GM12891 (cell line): ENCODE measurements at regions not wholly inside any gene's neighbourhood (a gene's known extent, or its start where the extent isn't known, plus 50 kb on each side); places are given as distances from the start of the nearest gene placed in this dataset.
"Not testable (repeated sequence)": the region's sequence is repeated elsewhere in the genome, so short reads cannot be mapped to it uniquely, and the experiment has no call there.

Source experiments
- DNase-seq: peaks from one replicate; pipeline ENCODE4 v3.0.0; 2011; ENCODE audit warnings: low spot score; ENCODE audit not compliant: insufficient read length
- FAIRE-seq: peaks from 2 replicates; lab custom pipeline; 2011; peaks lifted over from hg19 to GRCh38; lab: Jason Lieb, UNC
- PAX5 ChIP-seq: IDR thresholded peaks from 2 replicates; pipeline ENCODE4 v1.6.1; 2011; ENCODE audit warnings: low read length, moderate library complexity, mild to moderate bottlenecking; ENCODE audit not compliant: insufficient read depth, severe bottlenecking
- POLR2A ChIP-seq: IDR thresholded peaks from 2 replicates; pipeline ENCODE4 v1.6.1; 2011; ENCODE audit warnings: low read depth, low read length, control low read depth
- POLR2AphosphoS5 ChIP-seq: IDR thresholded peaks from 2 replicates; pipeline ENCODE4 v1.6.1; 2011; ENCODE audit warnings: low read depth, low read length, control low read depth
- POU2F2 ChIP-seq: IDR thresholded peaks from 2 replicates; pipeline ENCODE4 v1.6.1; 2011; ENCODE audit warnings: low read depth, mild to moderate bottlenecking, control low read depth, low read length, moderate library complexity
- SPI1 ChIP-seq: IDR thresholded peaks from 2 replicates; pipeline ENCODE4 v1.6.1; 2011; ENCODE audit warnings: low read depth, low read length, control low read depth
- TAF1 ChIP-seq: IDR thresholded peaks from 2 replicates; pipeline ENCODE4 v1.6.1; 2011; ENCODE audit warnings: low read depth, low read length, control low read depth

DNA sequence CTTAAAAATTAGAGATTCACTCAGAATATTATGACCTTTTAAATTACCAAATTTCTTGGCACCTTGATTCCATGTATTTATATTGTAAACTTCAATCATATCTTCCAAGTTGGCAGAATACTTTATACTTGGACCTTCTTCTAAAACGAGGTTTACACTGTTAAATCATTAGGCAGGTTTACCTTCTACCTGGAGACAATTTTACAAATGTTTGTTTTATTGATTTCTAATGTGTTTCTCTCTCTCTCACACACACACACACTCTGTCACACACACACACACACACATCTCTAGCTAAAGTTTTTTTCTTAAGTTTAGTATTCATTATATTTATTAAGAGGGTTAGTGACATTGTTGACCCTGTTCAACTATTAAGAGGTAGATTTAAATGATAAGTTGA, 1155.6 kb downstream of the NSUN3 start:
- DNase-seq (no peak), FAIRE-seq (no peak)
- TF ChIP-seq TAF1 (no peak), PAX5 (no peak), POLR2A (no peak), POU2F2 (no peak), POLR2AphosphoS5 (no peak), SPI1 (no peak)

DNA sequence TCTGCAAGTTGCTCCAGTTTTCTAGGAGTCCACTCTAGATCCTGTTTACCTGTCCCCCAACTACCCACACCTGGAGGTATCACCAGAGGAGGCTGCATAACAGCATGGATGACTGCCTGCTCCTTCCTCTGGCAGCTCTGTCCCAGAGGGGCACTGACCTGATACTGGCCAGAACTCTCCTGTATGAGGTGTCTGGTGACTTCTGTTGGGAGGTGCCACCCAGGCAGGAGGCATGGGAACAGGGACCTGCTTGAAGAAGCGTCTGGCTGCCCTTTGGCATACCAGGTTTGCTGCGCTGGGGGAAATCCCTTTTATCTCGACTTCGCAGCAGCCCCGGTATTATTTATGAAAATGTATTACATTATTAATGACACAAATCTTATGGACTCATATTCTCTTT, 1163.6 kb downstream of the NSUN3 start:
- no peak for TF ChIP-seq PAX5
- no peak for TF ChIP-seq POU2F2
- FAIRE-seq, result no peak

DNA sequence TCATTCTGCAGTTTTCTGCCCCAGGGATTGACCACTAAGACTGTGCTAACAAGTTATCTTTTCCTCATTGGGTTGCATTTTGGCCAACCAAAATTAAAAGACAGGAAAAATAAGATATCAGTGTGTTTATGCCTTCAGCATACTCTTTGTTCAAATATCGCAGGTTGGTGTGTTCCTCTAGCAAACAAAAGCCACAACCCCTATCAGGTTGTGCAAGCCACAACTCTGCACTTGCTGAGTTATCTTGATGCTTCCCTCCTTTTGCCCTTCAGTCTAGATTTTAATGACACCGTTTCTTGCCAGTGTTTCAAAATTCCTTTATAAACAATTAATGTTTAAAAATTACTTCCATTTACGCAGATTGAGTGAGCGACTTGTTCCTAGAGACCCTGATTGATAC, 1164.2 kb downstream of the NSUN3 start:
- no peak for TF ChIP-seq POU2F2
- TF ChIP-seq POLR2A, result no peak
- no peak for FAIRE-seq
- no peak for DNase-seq

More for the DNA sequence above, 1163.6 kb downstream of the NSUN3 start:
- no peak for DNase-seq

GRCh38 chr3:95228416-95228815, 1165.6 kb downstream of the NSUN3 start:
- no peak for TF ChIP-seq POU2F2
- TF ChIP-seq POLR2A, result no peak
- TF ChIP-seq TAF1, result no peak
- TF ChIP-seq SPI1, result no peak
- TF ChIP-seq PAX5, result no peak
- TF ChIP-seq POLR2AphosphoS5, result no peak
- no peak for DNase-seq
- FAIRE-seq, result no peak

GRCh38 chr3:95235916-95236315, 1173.1 kb downstream of the NSUN3 start:
- FAIRE-seq, result no peak
- no peak for DNase-seq
- TF ChIP-seq POLR2AphosphoS5, result no peak
- no peak for TF ChIP-seq POLR2A
- no peak for TF ChIP-seq SPI1
- no peak for TF ChIP-seq TAF1
- no peak for TF ChIP-seq PAX5
- no peak for TF ChIP-seq POU2F2

- no peak for FAIRE-seq
- TF ChIP-seq POLR2AphosphoS5 (no peak), POU2F2 (no peak), PAX5 (no peak), TAF1 (no peak), POLR2A (no peak), SPI1 (no peak)
These were observed 1174.9 kb downstream of the NSUN3 start for GRCh38 chr3:95237783-95238182.

GRCh38 chr3:95240395-95240794, 1177.5 kb downstream of the NSUN3 start:
- FAIRE-seq, result no peak
- no peak for TF ChIP-seq POLR2AphosphoS5
- TF ChIP-seq PAX5, result no peak
- no peak for TF ChIP-seq POLR2A
- TF ChIP-seq TAF1, result no peak
- TF ChIP-seq SPI1, result no peak
- TF ChIP-seq POU2F2, result no peak
- no peak for DNase-seq

More at GRCh38 chr3:95237783-95238182, 1174.9 kb downstream of the NSUN3 start:
- no peak for DNase-seq

DNA sequence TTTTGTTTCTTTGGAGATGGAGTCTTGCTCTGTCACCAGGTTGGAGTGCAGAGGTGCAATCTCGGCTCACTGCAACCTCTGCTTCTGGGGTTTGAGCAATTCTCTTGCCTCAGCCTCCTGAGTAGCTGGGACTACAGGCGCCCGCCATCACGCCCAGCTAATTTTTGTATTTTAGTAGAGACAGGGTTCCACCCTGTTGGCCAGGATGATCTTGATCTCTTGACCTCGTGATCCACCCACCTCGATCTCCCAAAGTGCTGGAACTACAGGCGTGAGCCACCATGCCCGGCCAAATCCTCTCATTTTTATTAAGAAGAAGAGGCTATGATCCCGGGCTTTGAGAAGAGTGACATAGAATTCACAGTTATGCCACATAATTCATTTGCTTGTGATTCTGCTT, 1178.4 kb downstream of the NSUN3 start:
- DNase-seq, FAIRE-seq: not testable (repeated sequence)

DNA sequence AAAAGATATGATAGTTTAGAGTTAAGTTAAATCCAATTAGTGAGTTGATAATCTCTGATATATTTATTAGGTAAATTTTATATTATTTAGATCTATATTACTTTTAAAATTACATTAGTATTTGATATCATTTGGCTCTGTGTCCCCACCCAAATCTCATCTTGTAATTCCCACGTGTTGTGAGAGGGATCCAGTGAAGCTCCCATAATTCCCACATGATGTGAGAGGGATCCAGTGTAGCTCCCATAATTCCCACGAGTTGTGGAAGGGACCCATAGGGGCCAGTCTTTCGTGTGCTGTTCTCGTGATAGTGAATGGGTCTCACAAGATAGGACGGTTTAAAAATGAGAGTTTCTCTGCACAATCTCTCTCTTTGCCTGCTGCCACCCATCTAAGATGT, 1183.6 kb downstream of the NSUN3 start:
- DNase-seq (no peak), FAIRE-seq (no peak)
- TF ChIP-seq SPI1 (no peak), POLR2A (no peak)

GRCh38 chr3:95254061-95254460, 1191.2 kb downstream of the NSUN3 start:
- FAIRE-seq, result no peak
- no peak for DNase-seq
- TF ChIP-seq SPI1 (no peak), POLR2AphosphoS5 (no peak), POLR2A (no peak), PAX5 (no peak), POU2F2 (no peak), TAF1 (no peak)

DNA sequence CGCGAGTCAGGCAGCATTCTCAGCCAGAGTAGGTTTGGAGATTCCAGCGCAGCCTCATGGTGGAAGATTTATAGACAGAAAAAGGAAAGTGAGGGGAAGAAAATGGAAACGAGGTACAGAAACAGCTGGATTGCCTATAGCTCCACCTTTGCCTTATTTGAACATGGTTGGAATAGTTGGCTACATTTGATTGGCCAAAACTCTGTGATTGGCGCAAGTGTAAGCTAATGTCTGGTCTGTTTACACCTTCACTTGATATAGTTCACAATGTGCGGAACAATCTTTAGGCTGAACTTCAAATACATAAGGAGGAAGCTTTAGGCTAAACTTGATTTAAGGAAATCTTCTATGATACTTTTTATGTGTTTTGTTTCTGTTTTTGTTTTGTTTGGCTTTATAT, 1191.9 kb downstream of the NSUN3 start:
- TF ChIP-seq POLR2A, result no peak
- TF ChIP-seq TAF1, result no peak
- TF ChIP-seq PAX5, result no peak
- no peak for TF ChIP-seq SPI1
- no peak for TF ChIP-seq POU2F2
- TF ChIP-seq POLR2AphosphoS5, result no peak
- FAIRE-seq, result no peak
- no peak for DNase-seq
